ENCODE measurements at regions not wholly inside any gene's neighbourhood (a gene's known extent, or its start where the extent isn't known, plus 50 kb on each side); places are given as distances from the start of the nearest gene placed in this dataset.

- no peaks in the 10 kb centered on the region for H3K36me3 ChIP-seq
- H3K9me3 ChIP-seq (replicated peaks): peaks cover 22% of the 10 kb centered on the region
- H3K4me1 ChIP-seq: peaks cover 17% of the 10 kb centered on the region
- H3K27ac ChIP-seq (replicated peaks): peak overlapping the region; percentile 28
- no peak for TF ChIP-seq CTCF (IDR thresholded peaks at IDR 0.05; ENCODE audit: borderline replicate concordance)
- H3K4me3 ChIP-seq: no peak overlapping the region
- no peaks in the 10 kb centered on the region for H3K27me3 ChIP-seq (ENCODE audit: low read depth)
- intact Hi-C loops (cut with micrococcal nuclease): no loop called here
- no peak for DNase-seq
Measured at GRCh38 chr21:17949421-17949820, 130.3 kb upstream of the C21orf91 start.

- Histone ChIP-seq H3K36me3 (no peaks in the 10 kb centered on the region), H3K27ac (replicated peaks) (peak overlapping the region; percentile 30), H3K4me1 (peaks cover 17% of the 10 kb centered on the region), H3K27me3 (ENCODE audit: low read depth) (no peaks in the 10 kb centered on the region), H3K9me3 (replicated peaks) (peaks cover 22% of the 10 kb centered on the region), H3K4me3 (no peak overlapping the region)
- DNase-seq: no peak
- TF ChIP-seq CTCF (IDR thresholded peaks at IDR 0.05; ENCODE audit: borderline replicate concordance): no peak
- intact Hi-C loops (cut with micrococcal nuclease): no loop called here
Measured at GRCh38 chr21:17947531-17947930, 128.4 kb upstream of the C21orf91 start.

- intact Hi-C loops (cut with micrococcal nuclease): no loop called here
- H3K27me3 ChIP-seq (ENCODE audit: low read depth): no peaks in the 10 kb centered on the region
- H3K9me3 ChIP-seq (replicated peaks): peaks cover 3% of the 10 kb centered on the region
- DNase-seq: no peak
- no peak overlapping the region for H3K27ac ChIP-seq (replicated peaks)
- no peaks in the 10 kb centered on the region for H3K36me3 ChIP-seq
- H3K4me3 ChIP-seq: no peak overlapping the region
- no peaks in the 10 kb centered on the region for H3K4me1 ChIP-seq
- no peak for TF ChIP-seq CTCF (IDR thresholded peaks at IDR 0.05; ENCODE audit: borderline replicate concordance)
Measured at GRCh38 chr21:17931080-17931479, 111.9 kb upstream of the C21orf91 start.

- Histone ChIP-seq H3K4me1 (no peaks in the 10 kb centered on the region), H3K27ac (replicated peaks) (no peak overlapping the region), H3K9me3 (replicated peaks) (peaks cover 3% of the 10 kb centered on the region), H3K27me3 (ENCODE audit: low read depth) (no peaks in the 10 kb centered on the region), H3K4me3 (no peak overlapping the region), H3K36me3 (no peaks in the 10 kb centered on the region)
- intact Hi-C loops (cut with micrococcal nuclease): no loop called here
- TF ChIP-seq CTCF (IDR thresholded peaks at IDR 0.05; ENCODE audit: borderline replicate concordance): no peak
- DNase-seq: no peak
Measured at GRCh38 chr21:17930093-17930492, 110.9 kb upstream of the C21orf91 start.

GRCh38 chr21:17929510-17929909 is 110.4 kb upstream of the C21orf91 start:
- Histone ChIP-seq H3K27ac (replicated peaks) (no peak overlapping the region), H3K4me3 (no peak overlapping the region), H3K4me1 (no peaks in the 10 kb centered on the region), H3K9me3 (replicated peaks) (peaks cover 3% of the 10 kb centered on the region), H3K36me3 (no peaks in the 10 kb centered on the region), H3K27me3 (ENCODE audit: low read depth) (no peaks in the 10 kb centered on the region)
- DNase-seq: no peak
- TF ChIP-seq CTCF (IDR thresholded peaks at IDR 0.05; ENCODE audit: borderline replicate concordance): no peak
- intact Hi-C loops (cut with micrococcal nuclease): no loop called here

- intact Hi-C loops (cut with micrococcal nuclease): no loop called here
- no peak overlapping the region for H3K4me3 ChIP-seq
- H3K4me1 ChIP-seq: peaks cover 7% of the 10 kb centered on the region
- H3K27ac ChIP-seq (replicated peaks): no peak overlapping the region
- H3K27me3 ChIP-seq (ENCODE audit: low read depth): no peaks in the 10 kb centered on the region
- peak; percentile 61 for TF ChIP-seq CTCF (IDR thresholded peaks at IDR 0.05; ENCODE audit: borderline replicate concordance)
- peaks cover under 1% of the 10 kb centered on the region for H3K9me3 ChIP-seq (replicated peaks)
- no peaks in the 10 kb centered on the region for H3K36me3 ChIP-seq
- DNase-seq: no peak
Measured at GRCh38 chr21:17925899-17926298, 106.7 kb upstream of the C21orf91 start.

Measured in left ventricle myocardium inferior (tissue), 1 donor.